NCI-H69 (cell line): ENCODE measurements at regions not wholly inside any gene's neighbourhood (a gene's known extent, or its start where the extent isn't known, plus 50 kb on each side); places are given as distances from the start of the nearest gene placed in this dataset.

Source experiments
- DNase-seq: peaks from one replicate; lab custom pipeline; 2025; lab: John Stamatoyannopoulos, UW

GRCh38 chr4:100803751-100804150 lies 285.9 kb upstream of the EMCN start:
- no peak for DNase-seq

DNA sequence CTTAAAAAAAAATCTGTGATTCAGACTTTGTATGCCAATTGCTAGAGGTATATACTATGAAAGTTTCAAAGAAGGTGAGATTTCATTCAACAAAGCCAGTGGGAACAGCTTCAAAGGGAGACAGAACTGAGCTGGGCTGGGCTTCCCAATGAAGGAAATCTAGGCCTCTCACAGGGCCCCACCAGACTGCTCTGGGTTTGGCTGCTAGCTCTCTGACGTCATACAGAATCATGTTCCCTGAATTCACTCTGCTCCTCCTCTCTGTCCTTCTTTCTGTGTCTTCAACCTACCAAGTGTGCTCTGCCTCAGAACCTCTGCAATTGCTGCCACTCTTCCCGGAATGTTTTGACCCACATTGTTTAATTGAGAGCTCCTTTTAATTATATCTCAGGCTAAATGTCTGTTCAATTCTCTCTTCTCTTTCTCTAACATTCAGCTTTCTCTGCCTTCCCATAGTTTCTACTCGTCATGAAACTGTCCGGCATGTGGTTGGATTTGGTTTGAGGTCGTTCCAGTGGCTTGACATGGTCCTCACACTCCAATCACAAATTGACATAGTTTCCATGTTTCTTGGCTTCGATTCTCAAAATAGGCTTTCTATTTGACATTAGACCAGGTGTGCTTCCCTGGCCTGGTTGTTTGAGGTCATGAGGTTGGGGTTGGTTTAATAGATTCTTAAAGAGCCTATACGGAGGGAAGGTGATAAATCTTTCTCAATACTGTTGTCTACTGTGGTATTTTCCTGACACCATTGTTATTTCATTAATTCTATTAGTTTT lies 282.1 kb upstream of the EMCN start:
- DNase-seq = no peak

DNA sequence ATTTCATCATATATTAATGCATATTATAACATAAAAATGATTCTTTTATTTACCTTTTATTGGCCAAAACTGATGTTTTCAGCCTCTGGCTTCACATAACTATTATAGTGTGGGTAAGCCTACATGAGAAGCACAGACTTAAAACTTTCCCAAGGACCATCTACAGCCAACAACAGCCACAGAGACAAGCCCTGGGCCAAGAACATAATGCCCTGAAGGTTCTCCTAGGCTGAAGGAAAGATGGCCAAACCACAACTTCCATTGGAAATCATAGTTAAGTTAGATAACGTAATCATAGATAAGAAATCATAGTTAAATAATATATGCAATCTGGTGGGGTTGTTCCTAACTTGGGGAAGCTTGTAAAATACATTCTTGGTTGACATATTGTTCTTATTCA lies 280.0 kb upstream of the EMCN start:
- no peak for DNase-seq

GRCh38 chr4:100797356-100797755 lies 279.5 kb upstream of the EMCN start:
- no peak for DNase-seq

GRCh38 chr4:100796332-100796731 lies 278.5 kb upstream of the EMCN start:
- DNase-seq = peak; percentile 57

GRCh38 chr4:100795581-100795980 lies 277.8 kb upstream of the EMCN start:
- DNase-seq = peak; percentile 42

DNA sequence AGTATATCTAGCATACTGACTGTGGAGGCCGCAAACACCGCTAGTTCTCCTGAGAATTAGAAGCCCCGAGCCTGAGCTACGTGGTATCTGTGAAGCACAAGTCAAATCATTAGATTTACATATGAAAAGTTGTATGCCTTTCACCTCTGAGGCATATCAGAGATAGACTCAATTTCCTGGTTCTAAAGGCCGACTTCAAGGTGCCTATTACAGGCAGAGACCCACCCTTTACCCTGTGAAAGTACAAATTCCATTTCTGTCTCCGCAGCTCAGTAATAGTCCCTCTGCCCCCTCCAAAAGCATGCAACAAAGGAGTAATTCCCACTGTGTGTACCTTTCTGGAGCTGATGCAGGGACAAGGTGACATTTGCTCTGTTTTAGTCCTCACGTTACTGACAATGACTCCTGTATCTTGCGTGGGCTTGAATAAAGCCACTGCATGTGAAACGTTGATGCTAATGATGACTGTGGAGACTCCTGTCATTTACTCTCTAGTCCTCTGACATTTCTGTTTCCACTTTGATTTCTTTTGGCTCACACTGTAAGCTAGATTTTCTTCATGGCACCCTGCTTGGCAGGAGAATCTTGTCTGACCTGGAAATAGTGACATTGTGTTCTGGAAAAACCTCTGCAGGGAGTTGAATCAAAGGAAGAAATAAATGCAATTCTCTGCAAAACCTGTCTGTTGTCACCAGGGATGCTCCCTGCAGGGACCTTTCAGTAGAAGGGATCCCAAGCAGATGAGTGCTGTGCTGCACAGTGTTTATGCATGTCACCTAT lies 273.2 kb upstream of the EMCN start:
- no peak for DNase-seq

DNA sequence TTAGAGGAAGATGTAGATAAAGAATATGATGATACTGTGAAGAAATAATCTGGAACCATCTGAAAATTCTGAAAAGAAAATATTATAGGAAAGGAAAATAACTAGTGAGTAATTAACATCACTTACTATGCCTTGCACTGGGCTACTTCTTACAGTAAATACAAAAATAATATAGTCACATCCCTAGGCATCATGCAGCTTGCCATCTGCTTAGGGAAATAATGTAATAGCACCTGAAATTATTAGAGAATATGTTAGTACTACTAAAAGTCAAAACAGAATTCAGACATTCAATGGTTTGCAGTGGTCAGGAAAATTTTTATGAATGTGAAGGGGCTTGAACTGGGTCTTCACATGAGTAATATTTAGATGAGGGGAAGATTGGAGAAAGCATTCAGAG lies 272.2 kb upstream of the EMCN start:
- no peak for DNase-seq

GRCh38 chr4:100786481-100786880 lies 268.7 kb upstream of the EMCN start:
- DNase-seq = peak; percentile 59

DNA sequence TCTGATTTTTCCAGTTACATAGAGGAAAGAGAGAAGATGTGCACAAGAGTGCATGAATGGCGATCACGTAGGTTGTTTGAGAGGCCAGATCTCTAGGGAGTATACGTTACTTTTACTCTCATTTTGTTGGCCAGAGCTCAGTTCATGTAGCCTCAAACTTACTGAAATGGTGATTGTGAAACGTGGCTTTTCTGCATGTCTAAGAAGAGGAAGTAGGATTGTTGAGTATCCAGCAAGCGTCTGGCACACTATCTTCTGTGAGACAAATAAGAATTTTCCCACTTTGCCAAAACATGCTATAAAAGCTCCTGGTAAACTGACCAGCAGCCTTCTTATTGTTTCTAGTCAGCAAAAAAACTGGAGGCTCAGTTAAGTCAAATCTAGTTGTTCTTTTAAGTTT lies 264.5 kb upstream of the EMCN start:
- DNase-seq = no peak

- DNase-seq = no peak
Measured at GRCh38 chr4:100781435-100781834, 263.6 kb upstream of the EMCN start.

DNA sequence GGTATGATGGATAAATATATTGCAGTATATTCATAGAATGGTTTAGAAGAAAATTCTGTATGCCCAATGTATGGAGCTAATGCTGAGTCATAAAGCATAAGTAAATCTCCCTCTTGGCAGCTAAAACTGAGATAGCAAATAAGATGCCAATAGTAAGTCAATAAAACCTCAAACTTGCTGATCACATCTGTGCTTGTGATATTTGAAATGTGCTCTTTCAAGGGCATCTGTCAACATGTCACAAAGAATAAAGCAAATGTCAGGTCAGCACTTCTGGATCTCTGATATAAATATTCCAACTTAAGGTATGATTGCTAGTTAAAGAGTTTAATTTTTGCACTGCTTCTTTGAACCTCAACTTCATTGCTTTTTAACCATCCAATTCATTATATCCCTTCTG lies 262.3 kb upstream of the EMCN start:
- no peak for DNase-seq

- no peak for DNase-seq
Measured at GRCh38 chr4:100778431-100778830, 260.6 kb upstream of the EMCN start.

GRCh38 chr4:100762738-100763137 lies 244.9 kb upstream of the EMCN start:
- no peak for DNase-seq

DNA sequence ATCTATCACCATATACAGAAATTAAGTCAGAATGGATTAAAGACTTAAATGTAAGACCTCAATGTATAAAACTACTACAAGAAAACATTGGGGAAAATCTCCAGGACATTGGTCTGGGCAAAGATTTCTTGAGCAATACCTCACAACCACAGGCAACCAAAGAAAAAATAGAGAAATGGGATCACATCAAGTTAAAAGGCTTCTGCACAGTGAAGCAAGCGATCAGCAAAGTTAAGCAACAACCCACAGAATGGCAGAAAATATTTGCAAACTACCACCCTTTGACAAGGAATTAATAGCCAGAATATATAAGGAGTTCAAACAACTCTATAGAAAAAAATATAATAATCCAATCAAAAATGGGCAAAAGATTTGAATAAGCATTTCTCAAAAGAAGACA lies 236.9 kb upstream of the EMCN start:
- no peak for DNase-seq

DNA sequence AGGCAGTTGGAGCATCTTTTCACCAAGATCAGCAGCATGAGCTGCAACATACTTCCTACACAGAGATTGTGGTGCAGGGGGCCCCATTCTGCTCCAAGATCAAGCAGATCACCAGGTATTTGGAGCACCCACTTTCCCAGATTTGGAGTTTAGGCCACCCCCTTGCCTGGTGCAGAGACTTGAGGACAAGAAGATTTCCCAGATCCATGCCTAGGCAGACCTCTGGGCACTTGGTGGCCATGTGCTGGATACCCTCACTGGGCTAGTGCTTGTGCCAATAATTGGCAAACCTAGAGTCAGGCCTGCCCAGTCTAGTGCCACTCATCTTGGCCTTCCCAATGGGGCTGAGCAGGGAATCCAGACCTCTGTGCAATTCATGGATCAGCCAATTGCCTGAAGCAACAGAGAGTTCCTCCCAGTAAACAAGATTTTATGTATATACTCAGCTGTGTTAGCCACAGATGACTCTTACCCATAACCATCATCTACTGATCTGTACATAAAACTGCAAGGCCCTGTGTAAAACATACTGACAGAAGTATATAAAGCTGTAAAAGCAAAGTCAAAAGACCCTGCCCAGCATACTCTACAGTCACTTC lies 228.4 kb upstream of the EMCN start:
- no peak for DNase-seq

- DNase-seq = peak; percentile 44
Measured at GRCh38 chr4:100742045-100742444, 224.2 kb upstream of the EMCN start.

DNA sequence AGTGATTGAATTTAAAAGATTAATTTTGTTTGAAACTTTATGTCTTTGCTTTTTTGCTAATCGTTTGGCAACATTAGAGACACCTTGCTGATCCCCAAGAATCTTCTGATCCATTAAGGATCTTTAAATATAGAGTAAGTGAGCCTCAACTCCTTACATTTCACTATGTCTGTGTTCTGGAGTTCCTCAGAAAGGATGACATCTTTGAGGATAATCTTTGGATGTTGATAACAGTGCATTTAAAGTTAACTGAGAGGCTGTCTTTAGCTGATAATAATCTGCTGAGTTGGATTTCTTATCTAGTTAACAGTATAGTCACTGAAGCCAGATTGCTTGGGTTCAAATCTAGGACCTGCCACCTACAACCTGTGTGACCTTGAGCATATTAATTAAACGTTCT lies 221.6 kb upstream of the EMCN start:
- no peak for DNase-seq

GRCh38 chr4:100738196-100739165 lies 220.7 kb upstream of the EMCN start:
- DNase-seq = peak; percentile 1

- no peak for DNase-seq
Measured at GRCh38 chr4:100736641-100737451, 219.0 kb upstream of the EMCN start.

DNA sequence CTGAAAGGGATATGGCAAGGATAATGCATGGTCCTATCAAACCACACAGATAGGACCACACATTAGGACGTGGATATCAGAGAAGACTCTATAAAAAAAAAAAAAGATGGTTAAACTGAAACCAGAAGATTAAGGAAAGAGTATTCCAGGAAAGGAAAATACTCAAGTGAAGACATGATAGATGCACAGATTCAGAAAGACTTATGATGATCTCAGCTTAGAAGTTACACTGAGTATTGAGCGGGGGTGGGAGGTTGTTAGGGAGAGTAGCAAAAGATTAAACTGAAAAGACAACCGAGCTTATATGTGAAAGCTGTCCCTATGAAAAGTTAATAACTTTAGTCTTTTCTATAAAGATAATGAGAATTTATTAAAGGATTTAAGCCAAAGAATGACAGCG lies 211.0 kb upstream of the EMCN start:
- DNase-seq = no peak
